T-cell (primary cell): ENCODE measurements at regions not wholly inside any gene's neighbourhood (a gene's known extent, or its start where the extent isn't known, plus 50 kb on each side); places are given as distances from the start of the nearest gene placed in this dataset.
"Not testable (repeated sequence)": the region's sequence is repeated elsewhere in the genome, so short reads cannot be mapped to it uniquely, and the experiment has no call there.

Experiments
- ATAC-seq, 4 experiments: fragments of 200-7000 bp in 3 of 4; fragments of 150-1000 bp in 1 of 4; cut with Tn5 transposase; replicated peaks in 1 of 4; 1 replicate in 3 of 4; 2 replicates in 1 of 4; pipeline ENCODE4 v1.10.0; 2021; ENCODE audit warnings: moderate library complexity in 3 of 4, mild to moderate bottlenecking in 2 of 4, moderate number of reproducible peaks in 1 of 4
- CTCF ChIA-PET, 2 donors: fragments of 300-600 bp; sonication (Branson Sonifier 250); formaldehyde crosslinking; loops; one replicate each; lab custom pipeline; 2022; ENCODE audit warnings: antibody characterized with exemption in 2 of 2; lab: Charles Lee
- POLR2A ChIA-PET, 2 donors: fragments of 300-600 bp; sonication (Branson Sonifier 250); formaldehyde crosslinking; loops; one replicate each; lab custom pipeline; 2022; ENCODE audit warnings: antibody characterized with exemption in 2 of 2; lab: Charles Lee
- DNase-seq, 35 experiments: peaks; one replicate each; pipeline versions ENCODE4 v3.0.0 to v3.0.0-alpha.2; 2013 to 2023
- H3K27ac ChIP-seq: one replicate; pipeline ENCODE4 v1.5.1; 2013; ENCODE audit warnings: low read length
- H3K27me3 ChIP-seq, 2 experiments: replicated peaks in 1 of 2; 1 replicate in 1 of 2; 2 replicates in 1 of 2; pipeline versions ENCODE4 v1.6.1 to v1.7.0; 2013; ENCODE audit warnings: low read length in 1 of 2, mixed read lengths in 1 of 2; ENCODE audit not compliant: control insufficient read depth in 2 of 2, insufficient read depth in 2 of 2; ENCODE audit errors: extremely low read depth in 1 of 2
- H3K36me3 ChIP-seq, 2 donors: 1 replicate in 1 of 2; 2 replicates in 1 of 2; pipeline versions ENCODE4 v1.6.1 to v1.7.0; 2013; ENCODE audit warnings: low read length in 1 of 2; ENCODE audit not compliant: control insufficient read depth in 2 of 2, insufficient read depth in 1 of 2; ENCODE audit errors: extremely low read depth in 1 of 2
- H3K4me1 ChIP-seq, 2 experiments: 1 replicate in 1 of 2; 2 replicates in 1 of 2; pipeline versions ENCODE4 v1.6.1 to v1.7.0; 2013; ENCODE audit warnings: low read length in 2 of 2, mixed read lengths in 1 of 2; ENCODE audit not compliant: insufficient read depth in 2 of 2, control insufficient read depth in 1 of 2; ENCODE audit errors: extremely low read depth in 1 of 2
- H3K4me3 ChIP-seq, 2 donors: 1 replicate in 1 of 2; 2 replicates in 1 of 2; pipeline versions ENCODE4 v1.5.1 to v1.7.0; 2013; ENCODE audit warnings: mild to moderate bottlenecking in 2 of 2, low read length in 1 of 2, moderate library complexity in 1 of 2; ENCODE audit not compliant: control insufficient read depth in 1 of 2; ENCODE audit errors: extremely low read depth in 1 of 2
- H3K9me3 ChIP-seq: 2 replicates; pipeline ENCODE4 v1.7.0; 2013
- H3K27ac Mint-ChIP-seq, 2 donors: one replicate each; pipeline ENCODE4 v1.8.0; 2020 to 2021; ENCODE audit warnings: mild to moderate bottlenecking in 2 of 2, mixed read lengths in 2 of 2
- H3K27me3 Mint-ChIP-seq, 2 donors: one replicate each; pipeline ENCODE4 v1.8.0; 2021 to 2022; ENCODE audit warnings: mixed read lengths in 2 of 2
- H3K36me3 Mint-ChIP-seq: one replicate; pipeline ENCODE4 v1.8.0; 2021; ENCODE audit warnings: mixed read lengths
- H3K4me1 Mint-ChIP-seq, 3 donors: one replicate each; pipeline ENCODE4 v1.8.0; 2020 to 2022; ENCODE audit warnings: mixed read lengths in 3 of 3, mild to moderate bottlenecking in 1 of 3
- H3K4me3 Mint-ChIP-seq, 3 donors: one replicate each; pipeline ENCODE4 v1.8.0; 2020 to 2022; ENCODE audit warnings: mild to moderate bottlenecking in 3 of 3, mixed read lengths in 3 of 3, moderate library complexity in 3 of 3
- H3K9me3 Mint-ChIP-seq, 3 donors: one replicate each; pipeline ENCODE4 v1.8.0; 2020 to 2022; ENCODE audit warnings: mixed read lengths in 3 of 3
- WGBS: methylation state at CpG from one replicate; pipeline ENCODE4 v1.1.5; 2013; ENCODE audit warnings: missing lambda C conversion rate; ENCODE audit not compliant: insufficient coverage; 5-methylcytosine and 5-hydroxymethylcytosine counted together

DNA sequence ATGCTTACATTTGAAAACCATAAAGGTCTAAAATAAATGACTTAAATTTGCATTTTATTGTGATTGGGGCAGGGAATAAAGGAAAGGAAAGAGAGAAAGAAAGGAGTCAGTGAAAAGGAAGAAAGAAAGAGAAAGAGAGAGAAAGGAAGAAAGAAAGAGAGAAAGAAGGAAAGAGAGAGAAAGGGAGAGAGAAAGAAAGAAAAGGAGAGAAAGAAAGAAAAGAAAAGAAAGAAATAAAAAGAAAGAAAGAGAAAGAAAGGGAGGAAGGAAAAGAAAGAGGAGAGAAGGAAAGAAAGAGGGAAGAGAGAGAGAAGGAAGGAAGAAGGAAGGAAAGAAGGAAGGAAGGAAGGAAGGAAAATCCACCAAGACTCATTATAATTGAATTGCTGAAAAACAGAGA is 222.8 kb downstream of the RMST start:
- no peak overlapping the region for H3K27ac ChIP-seq
- Mint-ChIP-seq H3K4me1 (no peaks in the 10 kb centered on the region), H3K27me3 (no peaks in the 10 kb centered on the region), H3K4me3 (no peak overlapping the region), H3K36me3 (no peaks in the 10 kb centered on the region), H3K9me3 (peaks cover 0 to 3% (median 0%) of the 10 kb centered on the region in 3 donors), H3K27ac (no peak overlapping the region)
- ATAC-seq (no peak), DNase-seq (no peak)
- ChIA-PET POLR2A (no interaction called here), CTCF (interaction anchor here in 1 of 2 donors (0.6 kb wide), 1 partner anchor 965 kb away, joined by 3 read pairs; no protein-coding TSS in a partner anchor)
- no peaks in the 10 kb centered on the region for H3K9me3 ChIP-seq
- no peaks in the 10 kb centered on the region for H3K27me3 ChIP-seq
- no peaks in the 10 kb centered on the region for H3K36me3 ChIP-seq
- no peak overlapping the region for H3K4me3 ChIP-seq
- H3K4me1 ChIP-seq, result no peaks in the 10 kb centered on the region

DNA sequence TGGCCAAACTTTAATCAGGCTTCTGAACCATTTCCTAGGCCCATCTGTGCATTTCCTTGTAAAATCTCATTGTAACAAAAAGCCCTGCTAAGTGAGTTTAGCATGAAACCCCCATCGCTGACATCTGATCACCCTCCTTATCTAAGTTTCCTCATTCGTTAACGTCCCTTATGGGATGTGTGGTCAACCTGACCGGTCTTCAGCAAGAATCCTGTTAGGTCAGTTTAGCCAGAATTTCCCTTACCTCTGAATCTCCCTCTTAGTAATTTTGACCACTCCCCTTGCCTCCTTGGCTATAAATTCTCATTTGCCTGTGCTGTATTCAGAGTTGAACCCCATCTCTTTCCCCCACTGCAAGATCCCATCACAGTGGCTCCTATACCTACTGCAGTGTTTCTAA is 239.3 kb downstream of the RMST start:
- H3K9me3 ChIP-seq, result peaks cover 3% of the 10 kb centered on the region
- no peaks in the 10 kb centered on the region for H3K4me1 Mint-ChIP-seq
- H3K36me3 ChIP-seq, result no peaks in the 10 kb centered on the region
- no peak overlapping the region for H3K4me3 ChIP-seq
- no peak overlapping the region for H3K27ac Mint-ChIP-seq
- no peaks in the 10 kb centered on the region for H3K4me1 ChIP-seq
- H3K4me3 Mint-ChIP-seq, result no peak overlapping the region
- 79% methylated on average over 3 of the region's 4 CpGs for WGBS
- no peaks in the 10 kb centered on the region for H3K27me3 ChIP-seq
- ATAC-seq (no peak), DNase-seq (no peak)
- ChIA-PET POLR2A (no interaction called here), CTCF (no interaction called here)
- H3K27ac ChIP-seq, result no peak overlapping the region
- peaks cover 0 to 4% (median 3%) of the 10 kb centered on the region in 3 donors for H3K9me3 Mint-ChIP-seq
- H3K27me3 Mint-ChIP-seq, result peaks cover 0 to 3% of the 10 kb centered on the region in 2 donors
- no peaks in the 10 kb centered on the region for H3K36me3 Mint-ChIP-seq

DNA sequence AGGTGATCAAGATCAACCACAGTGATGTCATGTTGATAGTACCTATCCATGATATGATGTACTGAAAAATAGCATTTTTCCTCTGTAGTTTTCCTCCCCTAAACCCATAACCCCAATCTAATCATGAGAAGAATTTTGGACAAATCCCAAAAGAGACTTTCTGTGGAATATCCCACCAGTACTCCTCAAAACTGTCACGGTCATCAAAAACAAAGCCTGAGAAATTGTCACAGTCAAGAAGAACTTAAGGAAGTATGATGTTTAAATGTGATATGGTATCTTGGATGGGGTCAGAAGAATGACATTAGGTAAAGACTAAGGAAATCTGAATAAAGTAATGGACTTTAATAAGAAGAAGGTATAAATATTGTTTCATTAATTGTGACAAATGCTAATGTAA is 248.8 kb downstream of the RMST start:
- no peaks in the 10 kb centered on the region for H3K27me3 ChIP-seq
- no peak for ATAC-seq
- H3K27ac Mint-ChIP-seq, result no peak overlapping the region
- H3K9me3 Mint-ChIP-seq, result peaks cover 0 to 18% (median 3%) of the 10 kb centered on the region in 3 donors
- ChIA-PET POLR2A (no interaction called here), CTCF (no interaction called here)
- no peak overlapping the region for H3K4me3 Mint-ChIP-seq
- H3K36me3 ChIP-seq, result no peaks in the 10 kb centered on the region
- no peaks in the 10 kb centered on the region for H3K9me3 ChIP-seq
- no peaks in the 10 kb centered on the region for H3K4me1 Mint-ChIP-seq
- no peak overlapping the region for H3K27ac ChIP-seq
- no peak for DNase-seq
- no peak overlapping the region for H3K4me3 ChIP-seq
- no CpG with 5 or more reads among the region's 1 CpG for WGBS
- H3K27me3 Mint-ChIP-seq, result no peaks in the 10 kb centered on the region
- H3K4me1 ChIP-seq, result no peaks in the 10 kb centered on the region
- H3K36me3 Mint-ChIP-seq, result no peaks in the 10 kb centered on the region

DNA sequence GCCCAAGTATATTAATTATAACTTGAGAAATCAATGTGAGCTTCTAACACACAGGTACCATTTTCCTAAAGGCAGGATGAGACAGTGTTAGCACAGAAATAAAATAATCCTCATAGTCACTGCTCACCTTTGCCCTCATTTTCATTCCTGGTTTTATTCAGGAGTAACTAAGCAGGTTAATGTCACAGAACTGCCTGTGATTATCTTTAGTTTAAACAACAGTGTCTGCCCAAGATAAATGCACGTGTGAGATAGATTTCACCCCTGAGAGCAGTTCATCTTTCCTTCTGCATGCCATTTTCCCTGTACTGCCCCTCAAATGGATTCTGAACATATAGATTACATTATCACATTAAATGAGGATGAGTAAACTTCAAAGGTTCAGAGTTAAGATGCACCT is 250.7 kb downstream of the RMST start:
- no peaks in the 10 kb centered on the region for H3K4me1 Mint-ChIP-seq
- ATAC-seq, result no peak
- WGBS, result 40% methylated on average over 1 of the region's 1 CpG

DNA sequence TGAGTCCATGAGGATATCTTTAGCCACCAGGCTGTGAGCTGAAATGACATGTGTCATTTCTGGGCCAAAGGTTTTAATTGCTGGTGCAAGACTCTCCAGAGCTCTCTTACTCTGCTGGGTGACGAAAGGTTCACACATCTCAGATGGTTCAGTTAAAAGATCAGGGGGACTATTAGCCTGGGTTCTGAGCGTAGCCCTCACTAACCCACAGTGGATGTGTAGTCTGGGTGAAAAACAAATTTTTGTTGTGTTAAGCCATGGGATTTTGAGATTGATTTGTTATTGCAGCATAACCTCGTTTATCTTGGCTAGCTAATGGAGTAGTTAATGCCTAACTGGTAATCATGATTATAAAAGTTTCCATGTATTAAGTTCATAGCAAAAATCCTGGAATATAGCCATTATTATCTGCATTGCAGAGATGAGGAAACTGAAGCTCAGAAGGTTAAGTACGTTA is 251.5 kb downstream of the RMST start:
- Histone ChIP-seq H3K36me3 (no peaks in the 10 kb centered on the region), H3K4me1 (no peaks in the 10 kb centered on the region), H3K27ac (no peak overlapping the region), H3K9me3 (no peaks in the 10 kb centered on the region), H3K27me3 (no peaks in the 10 kb centered on the region), H3K4me3 (no peak overlapping the region)
- CTCF ChIA-PET, result no interaction called here
- Mint-ChIP-seq H3K27me3 (no peaks in the 10 kb centered on the region), H3K9me3 (peaks cover 0 to 15% (median 3%) of the 10 kb centered on the region in 3 donors), H3K4me3 (no peak overlapping the region), H3K36me3 (no peaks in the 10 kb centered on the region), H3K4me1 (no peaks in the 10 kb centered on the region), H3K27ac (no peak overlapping the region)
- WGBS, result 40% methylated on average over 1 of the region's 4 CpGs
- ATAC-seq (no peak), DNase-seq (no peak)
- POLR2A ChIA-PET, result no interaction called here

More for the DNA sequence above, 250.7 kb downstream of the RMST start:
- H3K27ac ChIP-seq, result no peak overlapping the region
- H3K4me1 ChIP-seq, result no peaks in the 10 kb centered on the region
- H3K27me3 Mint-ChIP-seq, result no peaks in the 10 kb centered on the region
- no peak overlapping the region for H3K4me3 ChIP-seq
- ChIA-PET POLR2A (no interaction called here), CTCF (no interaction called here)
- no peak overlapping the region for H3K27ac Mint-ChIP-seq
- H3K9me3 Mint-ChIP-seq, result peaks cover 0 to 18% (median 3%) of the 10 kb centered on the region in 3 donors
- no peaks in the 10 kb centered on the region for H3K9me3 ChIP-seq
- H3K4me3 Mint-ChIP-seq, result no peak overlapping the region
- DNase-seq, result no peak
- H3K27me3 ChIP-seq, result no peaks in the 10 kb centered on the region
- H3K36me3 Mint-ChIP-seq, result no peaks in the 10 kb centered on the region
- no peaks in the 10 kb centered on the region for H3K36me3 ChIP-seq

DNA sequence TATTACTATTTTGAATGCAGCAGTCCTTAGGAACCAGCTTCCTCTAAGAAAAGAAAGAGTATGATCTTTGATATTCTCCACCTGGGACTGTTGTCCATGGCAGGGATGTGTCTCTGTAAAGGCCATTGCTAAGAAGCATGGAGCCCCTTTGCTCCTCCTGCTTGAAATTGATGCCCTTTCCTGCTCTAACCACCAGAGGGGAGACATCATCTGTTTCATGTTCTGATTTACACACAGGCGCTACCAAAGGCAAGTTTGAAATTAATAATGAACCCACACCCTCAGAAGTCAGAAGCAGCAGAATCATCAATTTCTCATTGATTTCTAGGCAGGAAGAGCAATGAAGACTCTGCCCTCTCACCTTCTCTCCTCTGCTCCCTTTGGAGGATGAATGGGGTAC is 253.8 kb downstream of the RMST start:
- ChIA-PET CTCF (no interaction called here), POLR2A (no interaction called here)
- Mint-ChIP-seq H3K27me3 (no peaks in the 10 kb centered on the region), H3K27ac (no peak overlapping the region), H3K9me3 (peaks cover 3 to 11% (median 6%) of the 10 kb centered on the region in 3 donors), H3K36me3 (no peaks in the 10 kb centered on the region), H3K4me3 (no peak overlapping the region), H3K4me1 (no peaks in the 10 kb centered on the region)
- H3K27ac ChIP-seq, result no peak overlapping the region
- H3K27me3 ChIP-seq, result no peaks in the 10 kb centered on the region
- ATAC-seq (no peak), DNase-seq (no peak)
- no peaks in the 10 kb centered on the region for H3K4me1 ChIP-seq
- H3K4me3 ChIP-seq, result no peak overlapping the region
- H3K36me3 ChIP-seq, result no peaks in the 10 kb centered on the region
- no CpG with 5 or more reads among the region's 1 CpG for WGBS
- no peaks in the 10 kb centered on the region for H3K9me3 ChIP-seq

DNA sequence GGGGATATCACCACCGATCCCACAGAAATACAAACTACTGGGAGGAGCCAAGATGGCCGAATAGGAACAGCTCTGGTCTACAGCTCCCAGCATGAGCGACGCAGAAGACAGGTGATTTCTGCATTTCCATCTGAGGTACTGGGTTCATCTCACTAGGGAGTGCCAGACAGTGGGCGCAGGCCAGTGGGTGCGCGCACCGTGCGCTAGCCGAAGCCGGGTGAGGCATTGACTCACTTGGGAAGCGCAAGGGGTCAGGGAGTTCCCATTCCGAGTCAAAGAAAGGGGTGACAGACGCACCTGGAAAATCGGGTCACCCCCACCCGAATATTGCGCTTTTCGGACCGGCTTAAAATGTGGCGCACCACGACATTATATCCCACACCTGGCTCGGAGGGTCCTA is 261.2 kb downstream of the RMST start:
- H3K36me3 ChIP-seq, H3K9me3 ChIP-seq, ATAC-seq, DNase-seq, H3K27me3 ChIP-seq, H3K27ac Mint-ChIP-seq, H3K4me1 ChIP-seq, H3K4me1 Mint-ChIP-seq, H3K4me3 ChIP-seq, H3K27ac ChIP-seq, H3K9me3 Mint-ChIP-seq, CTCF ChIA-PET, POLR2A ChIA-PET, H3K27me3 Mint-ChIP-seq, H3K36me3 Mint-ChIP-seq, H3K4me3 Mint-ChIP-seq: not testable (repeated sequence)
- WGBS, result 95% methylated on average over 10 of the region's 22 CpGs
